SK-N-SH (cell line): ENCODE measurements at regions not wholly inside any gene's neighbourhood (a gene's known extent, or its start where the extent isn't known, plus 50 kb on each side); places are given as distances from the start of the nearest gene placed in this dataset.
A peak's percentile ranks its signal among the peaks of the same experiment; 100 is the strongest.

Experiments
- CTCF ChIA-PET: fragments of 300-600, 350-600 bp; formaldehyde crosslinking; extraction: SDS; loops from one replicate; lab custom pipeline; 2021; lab: Yijun Ruan, JAX
- POLR2A ChIA-PET: fragments of 350-600 bp; sonication (Branson Sonifier 250); formaldehyde crosslinking; extraction: SDS; loops from one replicate; lab custom pipeline; 2020; ENCODE audit warnings: antibody characterized with exemption, inconsistent platforms; lab: Yijun Ruan, JAX
- DNase-seq: peaks from one replicate; pipeline ENCODE4 v3.0.0; 2012
- H2AFZ ChIP-seq: fragments of 200-600 bp; sonication (generic); 2 replicates; pipeline ENCODE4 v1.8.1; 2016; ENCODE audit warnings: antibody characterized with exemption, mild to moderate bottlenecking, low read depth
- H3F3A ChIP-seq: fragments of 200-600 bp; sonication (generic); replicated peaks from 2 replicates; pipeline ENCODE3; 2016; ENCODE audit warnings: antibody characterized with exemption, mild to moderate bottlenecking; ENCODE audit not compliant: insufficient read depth
- H3K27ac ChIP-seq, 2 experiments: fragments of 200-500 bp in 1 of 2; fragments of 200-600 bp in 1 of 2; sonication (Bioruptor generic) in 1 of 2; sonication (generic), shearing (Covaris generic) in 1 of 2; 2 replicates each; pipeline versions ENCODE4 v1.5.1 to v1.6.1; 2014 to 2016; ENCODE audit warnings: low read depth in 2 of 2, inconsistent platforms in 1 of 2, low read length in 1 of 2, mild to moderate bottlenecking in 1 of 2, mixed read lengths in 1 of 2
- H3K27me3 ChIP-seq: fragments of 200-600 bp; sonication (generic), shearing (Covaris generic); 2 replicates; pipeline ENCODE4 v1.6.1; 2016; ENCODE audit warnings: mixed run types; ENCODE audit not compliant: insufficient read depth
- H3K36me3 ChIP-seq, 2 experiments: fragments of 200-500 bp in 1 of 2; fragments of 200-600 bp in 1 of 2; sonication (Bioruptor generic) in 1 of 2; sonication (generic) in 1 of 2; replicated peaks in 1 of 2; 2 replicates each; pipeline versions ENCODE3 to v1.5.1; 2014 to 2016; ENCODE audit warnings: low read length in 1 of 2, mild to moderate bottlenecking in 1 of 2; ENCODE audit not compliant: insufficient read depth in 2 of 2, control insufficient read depth in 1 of 2
- H3K4me1 ChIP-seq, 2 experiments: fragments of 200-500 bp in 1 of 2; fragments of 200-600 bp in 1 of 2; sonication (Bioruptor generic) in 1 of 2; sonication (generic), shearing (Covaris generic) in 1 of 2; 2 replicates each; pipeline versions ENCODE4 v1.5.1 to v1.6.1; 2014 to 2016; ENCODE audit warnings: low read depth in 1 of 2, low read length in 1 of 2, mixed run types in 1 of 2; ENCODE audit not compliant: insufficient read depth in 2 of 2, control insufficient read depth in 1 of 2
- H3K4me2 ChIP-seq: fragments of 200-600 bp; sonication (generic), shearing (Covaris generic); 2 replicates; pipeline ENCODE4 v1.6.1; 2017; ENCODE audit warnings: mixed run types
- H3K4me3 ChIP-seq, 2 experiments: fragments of 200-500 bp in 1 of 2; fragments of 200-600 bp in 1 of 2; sonication (Bioruptor generic) in 1 of 2; sonication (generic), shearing (Covaris generic) in 1 of 2; 2 replicates each; pipeline versions ENCODE4 v1.5.1 to v1.8.1; 2014 to 2016; ENCODE audit warnings: low read depth in 2 of 2, inconsistent platforms in 1 of 2, low read length in 1 of 2, mild to moderate bottlenecking in 1 of 2, mixed read lengths in 1 of 2, moderate library complexity in 1 of 2
- H3K79me2 ChIP-seq: fragments of 200-600 bp; sonication (generic); 2 replicates; pipeline ENCODE4 v1.8.1; 2017; ENCODE audit warnings: mild to moderate bottlenecking; ENCODE audit not compliant: insufficient read depth
- H3K9ac ChIP-seq: fragments of 200-600 bp; sonication (generic); 2 replicates; pipeline ENCODE4 v1.6.1; 2017; ENCODE audit warnings: mixed run types
- H3K9me2 ChIP-seq: fragments of 200-600 bp; sonication (generic); 2 replicates; pipeline ENCODE4 v1.6.1; 2017; ENCODE audit warnings: mixed run types
- H3K9me3 ChIP-seq: fragments of 200-600 bp; sonication (generic); 2 replicates; pipeline ENCODE4 v1.6.1; 2017; ENCODE audit warnings: mixed run types, mild to moderate bottlenecking, moderate library complexity
- H4K20me1 ChIP-seq: fragments of 200-600 bp; sonication (generic); 2 replicates; pipeline ENCODE4 v1.6.1; 2017; ENCODE audit warnings: mild to moderate bottlenecking, mixed run types; ENCODE audit not compliant: insufficient read depth
- CHD2 ChIP-seq: fragments of 150-350 bp; IDR thresholded peaks from 2 replicates; pipeline ENCODE4 v1.6.1; 2018; ENCODE audit warnings: low read length; ENCODE audit not compliant: partially characterized antibody
- MXI1 ChIP-seq: IDR thresholded peaks from 2 replicates; pipeline ENCODE4 v1.6.1; 2012; ENCODE audit warnings: mild to moderate bottlenecking, low read depth, low read length, improper control_type of control experiment
- WGBS: methylation state at CpG from one replicate; pipeline ENCODE4 v1.1.6; 2017; ENCODE audit warnings: low lambda C conversion rate; 5-methylcytosine and 5-hydroxymethylcytosine counted together
- TF ChIP-seq, protein P1 (sequence below): IDR thresholded peaks from 2 replicates; pipeline ENCODE4 v1.4.0; 2012; ENCODE audit warnings: low read depth
- TF ChIP-seq, protein P2 (sequence below): fragments of 150-350 bp; IDR thresholded peaks from 2 replicates; pipeline ENCODE4 v1.6.1; 2016; ENCODE audit warnings: mild to moderate bottlenecking, low read depth, low read length
- TF ChIP-seq, protein P3 (sequence below): IDR thresholded peaks from 2 replicates; pipeline ENCODE4 v1.4.0; 2012; ENCODE audit warnings: low read depth, borderline replicate concordance

GRCh38 chr17:34517406-34517805 is 62.0 kb upstream of the TMEM132E start:
- Histone ChIP-seq H4K20me1 (no peaks in the 10 kb centered on the region), H3K4me2 (no peak overlapping the region), H3K9me3 (no peaks in the 10 kb centered on the region), H3K27ac (no peak overlapping the region), H3K79me2 (no peaks in the 10 kb centered on the region), H3K36me3 (no peaks in the 10 kb centered on the region), H3K4me1 (no peaks in the 10 kb centered on the region), H3K4me3 (no peak overlapping the region), H3K9me2 (no peaks in the 10 kb centered on the region), H3K27me3 (no peaks in the 10 kb centered on the region; the same call in 1 of the 2 replicates), H3F3A (no peaks in the 10 kb centered on the region), H3K9ac (no peak overlapping the region), H2AFZ (no peak overlapping the region)
- no peak for TF ChIP-seq CHD2
- no peak for DNase-seq
- CTCF ChIA-PET = interaction anchor here (1.1 to 1.7 kb wide), 2 partner anchors 10 to 602 kb away, joined by 3 to 7 read pairs; no protein-coding TSS in a partner anchor
- POLR2A ChIA-PET = no interaction called here
- WGBS = no CpG with 5 or more reads among the region's 1 CpG

- H3K4me3 ChIP-seq = no peak overlapping the region
- no peaks in the 10 kb centered on the region for H4K20me1 ChIP-seq
- H3K4me2 ChIP-seq = no peak overlapping the region
- no peak overlapping the region for H3K9ac ChIP-seq
- no peaks in the 10 kb centered on the region for H3F3A ChIP-seq
- 62% methylated on average over 3 of the region's 3 CpGs for WGBS
- no peaks in the 10 kb centered on the region for H3K36me3 ChIP-seq
- no peaks in the 10 kb centered on the region; the same call in 1 of the 2 replicates for H3K27me3 ChIP-seq
- no peak for DNase-seq
- H3K79me2 ChIP-seq = no peaks in the 10 kb centered on the region
- H3K27ac ChIP-seq = no peak overlapping the region
- H3K9me2 ChIP-seq = no peaks in the 10 kb centered on the region
- peaks cover 0 to 4% of the 10 kb centered on the region in 2 experiments; a peak in 2 of 4 replicates for H3K4me1 ChIP-seq
- no peak overlapping the region for H2AFZ ChIP-seq
- no peaks in the 10 kb centered on the region for H3K9me3 ChIP-seq
- TF ChIP-seq, protein P1, sequence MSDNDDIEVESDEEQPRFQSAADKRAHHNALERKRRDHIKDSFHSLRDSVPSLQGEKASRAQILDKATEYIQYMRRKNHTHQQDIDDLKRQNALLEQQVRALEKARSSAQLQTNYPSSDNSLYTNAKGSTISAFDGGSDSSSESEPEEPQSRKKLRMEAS = no peak
- TF ChIP-seq MXI1 = no peak
- TF ChIP-seq, protein P2, sequence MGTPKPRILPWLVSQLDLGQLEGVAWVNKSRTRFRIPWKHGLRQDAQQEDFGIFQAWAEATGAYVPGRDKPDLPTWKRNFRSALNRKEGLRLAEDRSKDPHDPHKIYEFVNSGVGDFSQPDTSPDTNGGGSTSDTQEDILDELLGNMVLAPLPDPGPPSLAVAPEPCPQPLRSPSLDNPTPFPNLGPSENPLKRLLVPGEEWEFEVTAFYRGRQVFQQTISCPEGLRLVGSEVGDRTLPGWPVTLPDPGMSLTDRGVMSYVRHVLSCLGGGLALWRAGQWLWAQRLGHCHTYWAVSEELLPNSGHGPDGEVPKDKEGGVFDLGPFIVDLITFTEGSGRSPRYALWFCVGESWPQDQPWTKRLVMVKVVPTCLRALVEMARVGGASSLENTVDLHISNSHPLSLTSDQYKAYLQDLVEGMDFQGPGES = no peak
- POLR2A ChIA-PET = no interaction called here
- CTCF ChIA-PET = interaction anchor here (0.9 to 2.1 kb wide), 5 partner anchors 8 to 92 kb away, joined by 3 to 5 read pairs (median 3); no protein-coding TSS in a partner anchor
Observed at GRCh38 chr17:34511931-34512330, 67.5 kb upstream of the TMEM132E start.

GRCh38 chr17:34511265-34511664 is 68.1 kb upstream of the TMEM132E start:
- Histone ChIP-seq H3K9ac (no peak overlapping the region), H3K27me3 (no peaks in the 10 kb centered on the region; the same call in 1 of the 2 replicates), H3F3A (no peaks in the 10 kb centered on the region), H3K4me3 (no peak overlapping the region)
- TF ChIP-seq, protein P3, sequence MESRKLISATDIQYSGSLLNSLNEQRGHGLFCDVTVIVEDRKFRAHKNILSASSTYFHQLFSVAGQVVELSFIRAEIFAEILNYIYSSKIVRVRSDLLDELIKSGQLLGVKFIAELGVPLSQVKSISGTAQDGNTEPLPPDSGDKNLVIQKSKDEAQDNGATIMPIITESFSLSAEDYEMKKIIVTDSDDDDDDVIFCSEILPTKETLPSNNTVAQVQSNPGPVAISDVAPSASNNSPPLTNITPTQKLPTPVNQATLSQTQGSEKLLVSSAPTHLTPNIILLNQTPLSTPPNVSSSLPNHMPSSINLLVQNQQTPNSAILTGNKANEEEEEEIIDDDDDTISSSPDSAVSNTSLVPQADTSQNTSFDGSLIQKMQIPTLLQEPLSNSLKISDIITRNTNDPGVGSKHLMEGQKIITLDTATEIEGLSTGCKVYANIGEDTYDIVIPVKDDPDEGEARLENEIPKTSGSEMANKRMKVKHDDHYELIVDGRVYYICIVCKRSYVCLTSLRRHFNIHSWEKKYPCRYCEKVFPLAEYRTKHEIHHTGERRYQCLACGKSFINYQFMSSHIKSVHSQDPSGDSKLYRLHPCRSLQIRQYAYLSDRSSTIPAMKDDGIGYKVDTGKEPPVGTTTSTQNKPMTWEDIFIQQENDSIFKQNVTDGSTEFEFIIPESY = no peak
- TF ChIP-seq, all 33 proteins: peak for 0
- Histone ChIP-seq H3K4me2 (no peak overlapping the region), H4K20me1 (no peaks in the 10 kb centered on the region), H2AFZ (no peak overlapping the region), H3K9me2 (no peaks in the 10 kb centered on the region), H3K4me1 (peaks cover 0 to 4% of the 10 kb centered on the region in 2 experiments; a peak in 2 of 4 replicates), H3K27ac (no peak overlapping the region), H3K9me3 (no peaks in the 10 kb centered on the region), H3K79me2 (no peaks in the 10 kb centered on the region), H3K36me3 (no peaks in the 10 kb centered on the region)
- WGBS = 30% methylated on average over 3 of the region's 3 CpGs
- ChIA-PET CTCF (interaction anchor here (1.0 to 2.1 kb wide), 4 partner anchors 9 to 91 kb away, joined by 3 to 5 read pairs (median 4); no protein-coding TSS in a partner anchor), POLR2A (no interaction called here)
- DNase-seq = peak; percentile 36
